ENCODE measurements at regions not wholly inside any gene's neighbourhood (a gene's known extent, or its start where the extent isn't known, plus 50 kb on each side); places are given as distances from the start of the nearest gene placed in this dataset.

DNA sequence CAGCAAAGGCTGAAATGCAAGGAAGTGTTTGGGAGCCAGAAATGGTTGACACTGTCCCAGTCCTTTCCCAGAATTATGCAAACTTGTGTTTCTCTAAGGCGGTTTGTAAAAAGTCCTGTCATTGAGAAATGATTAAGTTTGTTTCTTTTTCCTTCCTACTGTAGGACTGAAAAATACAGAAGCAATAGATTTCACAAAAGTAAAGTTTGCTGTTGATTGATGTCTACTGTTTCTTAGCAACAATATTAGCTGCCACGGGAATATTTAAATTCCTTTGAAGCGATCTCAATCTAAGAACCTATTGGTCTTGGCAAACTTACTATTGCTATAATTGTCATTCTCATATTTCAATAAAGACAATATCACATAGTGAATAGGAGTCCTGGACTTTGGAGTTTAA lies 100.7 kb upstream of the IL12A start:
- DNase-seq (ENCODE audit: low read depth, low spot score): no peak
- H3K27ac ChIP-seq: no peak overlapping the region

GRCh38 chr3:159892171-159892795 lies 96.4 kb upstream of the IL12A start:
- H3K27ac ChIP-seq: no peak overlapping the region
- no peak for DNase-seq (ENCODE audit: low read depth, low spot score)

DNA sequence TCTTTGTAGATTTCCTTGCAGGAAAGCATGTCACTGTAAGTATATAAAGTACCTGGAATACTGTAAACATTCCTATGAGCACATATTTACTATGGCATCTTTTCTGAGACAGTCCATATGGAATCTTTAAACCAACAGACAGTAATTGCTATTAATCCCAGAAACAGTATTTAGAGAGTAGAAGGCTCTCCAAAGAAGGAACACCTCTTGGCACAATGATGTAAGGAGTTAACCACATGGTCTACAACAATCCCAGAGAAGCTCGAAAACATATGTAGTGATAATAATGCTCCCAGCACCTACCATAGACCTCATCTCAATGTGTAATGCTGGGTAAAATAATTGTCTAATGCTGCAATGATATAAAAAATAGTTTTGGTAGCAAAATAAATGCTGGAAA lies 95.8 kb upstream of the IL12A start:
- no peak overlapping the region for H3K27ac ChIP-seq

DNA sequence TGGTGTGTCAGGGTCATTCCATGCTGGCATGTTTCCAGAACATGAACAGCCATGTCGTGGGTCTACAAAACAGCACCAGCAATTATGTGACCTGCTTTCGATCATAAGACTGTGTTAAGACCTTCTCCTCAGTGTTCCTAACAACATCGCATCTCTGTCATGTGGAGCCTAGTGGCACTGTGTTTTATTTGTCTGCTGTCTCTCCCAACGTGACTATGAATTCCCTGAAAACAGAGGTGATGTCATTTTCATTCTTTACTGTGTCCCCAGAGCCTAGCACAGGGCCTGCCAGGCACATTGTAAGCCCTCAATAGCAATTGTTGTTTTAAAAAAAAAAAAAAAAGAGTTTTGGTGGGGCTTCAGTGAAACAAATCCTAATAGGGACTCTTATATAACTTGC lies 94.2 kb upstream of the IL12A start:
- no peak for DNase-seq (ENCODE audit: low read depth, low spot score)
- H3K27ac ChIP-seq: no peak overlapping the region

More for the DNA sequence above, 95.8 kb upstream of the IL12A start:
- DNase-seq (ENCODE audit: low read depth, low spot score): no peak

GRCh38 chr3:159895430-159895829 lies 93.2 kb upstream of the IL12A start:
- no peak for DNase-seq (ENCODE audit: low read depth, low spot score)
- H3K27ac ChIP-seq: no peak overlapping the region

- no peak for DNase-seq (ENCODE audit: low read depth, low spot score)
- H3K27ac ChIP-seq: no peak overlapping the region
These were observed 92.1 kb upstream of the IL12A start for GRCh38 chr3:159896543-159896942.

GRCh38 chr3:159897331-159898075 lies 91.1 kb upstream of the IL12A start:
- H3K27ac ChIP-seq: no peak overlapping the region
- DNase-seq (ENCODE audit: low read depth, low spot score): no peak

GRCh38 chr3:159898147-159898546 lies 90.5 kb upstream of the IL12A start:
- no peak for DNase-seq (ENCODE audit: low read depth, low spot score)
- H3K27ac ChIP-seq: no peak overlapping the region

GRCh38 chr3:159899166-159899565 lies 89.5 kb upstream of the IL12A start:
- no peak overlapping the region for H3K27ac ChIP-seq
- DNase-seq (ENCODE audit: low read depth, low spot score): no peak

- DNase-seq (ENCODE audit: low read depth, low spot score): no peak
- H3K27ac ChIP-seq: no peak overlapping the region
These were observed 85.9 kb upstream of the IL12A start for GRCh38 chr3:159902546-159903314.

DNA sequence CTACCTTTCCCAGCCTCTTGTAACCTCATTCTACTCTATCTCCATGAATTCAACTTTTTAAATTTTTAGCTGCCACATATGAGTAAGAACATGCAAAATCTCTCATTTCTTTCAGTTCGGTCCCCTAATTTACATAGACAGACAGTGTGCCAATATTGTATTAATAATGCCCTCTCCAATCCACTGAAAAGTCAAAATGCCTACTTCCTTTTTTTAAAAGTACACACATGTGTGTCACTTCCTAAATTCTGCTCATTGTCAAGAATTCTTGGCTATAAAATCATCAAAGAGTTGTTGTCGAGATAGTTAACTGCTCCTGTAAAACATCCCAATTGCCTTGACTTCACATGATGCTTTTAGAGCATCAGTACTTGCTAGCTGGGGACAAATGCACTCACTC lies 84.2 kb upstream of the IL12A start:
- no peak for DNase-seq (ENCODE audit: low read depth, low spot score)

GRCh38 chr3:159904911-159905310 lies 83.7 kb upstream of the IL12A start:
- DNase-seq (ENCODE audit: low read depth, low spot score): no peak
- H3K27ac ChIP-seq: no peak overlapping the region

More for the DNA sequence above, 84.2 kb upstream of the IL12A start:
- no peak overlapping the region for H3K27ac ChIP-seq

GRCh38 chr3:159907828-159908227 lies 80.8 kb upstream of the IL12A start:
- DNase-seq (ENCODE audit: low read depth, low spot score): no peak

GRCh38 chr3:159910991-159911663 lies 77.5 kb upstream of the IL12A start:
- H3K27ac ChIP-seq: no peak overlapping the region
- DNase-seq (ENCODE audit: low read depth, low spot score): no peak

More at GRCh38 chr3:159907828-159908227, 80.8 kb upstream of the IL12A start:
- no peak overlapping the region for H3K27ac ChIP-seq

- no peak for DNase-seq (ENCODE audit: low read depth, low spot score)
- H3K27ac ChIP-seq: no peak overlapping the region
These were observed 77.0 kb upstream of the IL12A start for GRCh38 chr3:159911664-159912037.

DNA sequence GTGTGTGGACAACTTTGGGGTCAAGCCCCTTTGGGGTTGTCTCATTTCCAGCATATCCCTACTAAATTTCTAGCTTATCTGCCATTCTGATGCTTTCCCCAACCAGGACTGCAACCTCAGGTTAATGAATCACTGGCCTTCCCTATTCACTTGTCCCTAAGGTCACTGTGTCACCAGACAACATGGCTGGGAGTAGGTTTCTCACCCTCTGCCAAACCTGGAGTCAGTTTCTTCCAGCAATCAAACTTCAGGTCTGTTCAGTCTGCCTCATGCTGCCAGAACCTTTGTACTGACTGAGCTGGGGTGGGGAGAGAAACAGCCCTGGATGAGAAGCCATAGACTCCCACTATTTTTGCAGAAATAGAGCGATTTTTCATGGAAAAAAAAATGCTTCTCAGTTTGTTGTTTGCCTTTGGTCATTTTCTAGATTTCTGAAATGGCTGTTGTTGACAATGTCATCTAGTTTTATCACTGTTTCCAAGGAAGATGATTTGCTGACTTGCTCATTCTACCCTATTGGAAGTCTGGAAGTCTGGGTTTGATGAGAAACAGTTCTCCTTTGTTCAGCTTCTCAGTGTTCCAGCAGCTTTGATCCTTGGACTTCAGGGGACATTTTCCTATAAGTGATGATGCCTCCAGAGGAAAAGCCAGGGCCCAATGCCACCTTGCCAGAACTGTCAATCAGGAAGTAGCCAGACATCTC lies 74.8 kb upstream of the IL12A start:
- H3K27ac ChIP-seq: no peak overlapping the region
- DNase-seq (ENCODE audit: low read depth, low spot score): no peak

DNA sequence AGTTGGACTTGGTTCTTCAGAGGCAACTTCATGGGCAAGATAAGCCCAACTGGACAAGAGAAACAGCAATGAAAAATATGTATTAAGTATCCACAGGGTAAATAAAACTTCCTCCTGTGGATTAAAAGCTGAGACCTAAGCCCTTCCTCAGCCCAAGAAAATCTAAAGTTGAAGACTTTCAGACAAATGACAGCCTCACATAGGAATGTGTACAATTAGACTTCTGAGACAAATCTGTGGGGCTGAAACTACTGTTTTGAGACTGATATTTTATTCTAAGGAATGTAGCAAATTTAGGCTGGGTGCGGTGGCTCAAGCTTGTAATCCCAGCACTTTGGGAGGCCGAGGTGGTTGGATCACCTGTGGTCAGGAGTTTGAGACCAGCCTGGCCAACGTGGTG lies 74.2 kb upstream of the IL12A start:
- no peak overlapping the region for H3K27ac ChIP-seq
- no peak for DNase-seq (ENCODE audit: low read depth, low spot score)

DNA sequence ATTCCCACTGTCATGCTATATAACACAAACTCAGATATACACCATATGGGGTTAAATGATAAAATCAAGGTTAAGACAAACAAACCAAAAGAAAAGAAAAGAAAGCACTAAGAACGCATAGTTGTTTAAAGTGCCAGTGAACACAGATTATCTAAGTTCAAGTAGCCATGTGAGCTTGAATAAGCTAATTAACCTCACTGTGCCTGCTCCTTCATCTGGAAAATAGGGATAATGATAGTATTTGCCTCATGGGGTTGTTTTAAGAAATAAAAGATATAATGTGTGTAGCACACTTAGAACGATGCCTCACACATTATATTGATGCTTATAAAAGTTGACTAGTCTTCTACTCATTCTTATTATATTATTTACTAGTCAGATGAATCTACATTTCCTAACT lies 72.6 kb upstream of the IL12A start:
- no peak overlapping the region for H3K27ac ChIP-seq
- DNase-seq (ENCODE audit: low read depth, low spot score): no peak

- H3K27ac ChIP-seq: no peak overlapping the region
- DNase-seq (ENCODE audit: low read depth, low spot score): no peak
These were observed 71.5 kb upstream of the IL12A start for GRCh38 chr3:159917141-159917540.

- DNase-seq (ENCODE audit: low read depth, low spot score): no peak
- H3K27ac ChIP-seq: no peak overlapping the region
These were observed 68.8 kb upstream of the IL12A start for GRCh38 chr3:159919873-159920272.

Data from epithelial cell of prostate (primary cell).